GM19397 (cell line): ENCODE measurements at regions not wholly inside any gene's neighbourhood (a gene's known extent, or its start where the extent isn't known, plus 50 kb on each side); places are given as distances from the start of the nearest gene placed in this dataset.

ENCODE experiments used
- ATAC-seq: cut with Tn5 transposase; IDR thresholded peaks from one replicate; pipeline ENCODE4 v1.9.1; 2021; ENCODE audit warnings: mild to moderate bottlenecking, moderate library complexity; ENCODE audit not compliant: unreplicated experiment

DNA sequence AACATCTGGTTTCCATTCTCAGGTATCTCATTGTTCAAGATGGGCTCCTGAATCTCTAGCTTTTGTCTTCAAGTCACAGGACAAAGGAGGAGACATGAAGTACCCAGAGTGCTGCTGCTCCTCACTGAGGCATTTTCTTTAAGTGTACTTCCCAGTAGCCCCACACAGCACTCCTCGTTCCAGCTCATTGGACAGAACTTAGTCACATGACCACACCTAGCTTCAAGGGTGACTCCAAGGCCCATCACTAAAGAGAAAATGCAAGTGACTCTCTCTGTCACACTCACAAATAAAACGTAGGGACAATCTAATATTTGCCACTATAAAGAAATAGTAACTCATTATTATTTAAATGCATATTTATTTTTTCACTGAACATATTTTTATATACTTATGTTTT is 58.3 kb upstream of the NEUROD6 start:
- no peak for ATAC-seq

- ATAC-seq, result no peak
Measured at GRCh38 chr7:31407178-31407676, 66.7 kb upstream of the NEUROD6 start.

DNA sequence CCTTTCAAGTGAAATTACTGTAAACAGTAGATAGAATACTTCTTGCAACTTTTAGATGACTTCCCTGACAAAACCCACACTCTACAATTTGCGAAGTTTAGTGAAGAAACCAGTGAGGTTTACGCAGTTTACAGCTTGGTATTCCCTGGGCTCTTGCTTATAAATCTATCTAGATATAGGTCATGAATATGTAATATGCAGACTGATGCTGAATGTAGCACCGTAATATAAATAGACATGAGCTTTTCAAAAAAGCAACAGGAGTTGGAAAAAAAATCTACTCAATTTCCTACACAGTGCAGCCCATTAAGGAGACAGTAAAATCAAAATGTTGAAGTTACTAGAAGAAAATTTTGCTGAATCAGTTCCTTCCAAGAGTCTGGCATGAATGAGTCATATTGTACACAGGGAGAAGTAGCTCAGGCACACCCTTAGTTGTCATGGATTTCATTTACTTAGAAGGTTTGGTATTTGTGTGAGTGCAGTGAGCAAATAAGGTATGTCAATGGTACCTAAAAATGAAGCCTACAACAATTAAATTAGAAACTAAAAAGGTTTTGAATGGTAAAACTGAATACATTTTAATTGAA is 67.7 kb upstream of the NEUROD6 start:
- ATAC-seq, result no peak

GRCh38 chr7:31410265-31410664 is 69.7 kb upstream of the NEUROD6 start:
- ATAC-seq, result no peak

DNA sequence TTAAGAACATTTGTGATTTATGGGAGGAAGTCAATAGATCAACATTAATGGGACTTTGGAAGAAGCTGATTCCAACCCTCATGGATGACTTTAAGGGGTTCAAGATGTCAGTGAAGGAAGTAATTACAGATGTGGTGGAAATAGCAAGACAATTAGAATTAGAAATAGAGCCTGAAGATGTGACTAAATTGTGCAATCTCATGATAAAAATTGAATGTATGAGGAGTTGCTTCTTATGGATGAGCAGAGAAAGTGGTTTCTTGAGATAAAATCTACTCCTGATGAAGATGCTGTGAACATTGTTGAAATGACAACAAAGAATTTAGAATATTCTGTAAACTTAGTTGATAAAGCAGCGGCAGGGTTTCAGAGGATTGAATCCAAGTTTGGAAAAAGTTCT is 70.9 kb upstream of the NEUROD6 start:
- ATAC-seq, result no peak

DNA sequence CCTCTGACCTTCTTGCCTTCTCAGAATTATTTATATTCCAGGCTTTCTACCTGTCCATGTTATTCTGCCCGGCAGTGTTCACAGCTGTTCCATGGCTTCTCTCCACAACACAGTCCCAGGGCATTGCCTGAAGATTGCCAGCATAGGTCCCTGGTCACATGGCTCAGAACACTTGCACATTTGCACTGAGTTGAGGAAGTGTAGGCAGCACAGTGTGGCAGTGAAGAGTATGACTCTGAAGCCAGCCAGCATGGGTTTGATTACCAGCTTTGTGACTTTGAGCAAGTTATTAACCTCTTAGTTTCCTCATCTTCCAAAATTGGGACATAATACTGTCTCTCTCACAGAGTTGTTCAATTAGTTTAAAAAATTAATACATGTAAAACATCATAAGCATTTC is 73.2 kb upstream of the NEUROD6 start:
- no peak for ATAC-seq

- ATAC-seq, result no peak
Measured at GRCh38 chr7:31416381-31416870, 75.9 kb upstream of the NEUROD6 start.

DNA sequence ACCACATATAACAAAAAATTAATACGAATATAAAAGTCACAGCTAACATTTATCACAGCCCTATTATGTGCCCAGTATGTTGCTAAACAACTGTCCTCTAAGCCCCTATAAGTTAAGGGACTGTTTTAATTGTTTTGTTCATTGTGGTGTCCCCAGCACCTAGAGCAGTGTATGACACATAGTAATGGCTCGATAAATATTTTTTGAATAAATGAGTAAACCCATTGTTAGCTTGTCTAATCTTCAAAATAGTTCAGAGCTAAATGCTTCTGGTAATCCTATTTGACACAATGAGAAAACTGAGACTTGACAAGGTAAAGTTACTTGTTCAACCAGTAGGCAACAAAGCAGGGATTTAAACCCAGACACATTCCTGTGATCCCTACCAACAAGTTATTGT is 78.4 kb upstream of the NEUROD6 start:
- ATAC-seq, result no peak

DNA sequence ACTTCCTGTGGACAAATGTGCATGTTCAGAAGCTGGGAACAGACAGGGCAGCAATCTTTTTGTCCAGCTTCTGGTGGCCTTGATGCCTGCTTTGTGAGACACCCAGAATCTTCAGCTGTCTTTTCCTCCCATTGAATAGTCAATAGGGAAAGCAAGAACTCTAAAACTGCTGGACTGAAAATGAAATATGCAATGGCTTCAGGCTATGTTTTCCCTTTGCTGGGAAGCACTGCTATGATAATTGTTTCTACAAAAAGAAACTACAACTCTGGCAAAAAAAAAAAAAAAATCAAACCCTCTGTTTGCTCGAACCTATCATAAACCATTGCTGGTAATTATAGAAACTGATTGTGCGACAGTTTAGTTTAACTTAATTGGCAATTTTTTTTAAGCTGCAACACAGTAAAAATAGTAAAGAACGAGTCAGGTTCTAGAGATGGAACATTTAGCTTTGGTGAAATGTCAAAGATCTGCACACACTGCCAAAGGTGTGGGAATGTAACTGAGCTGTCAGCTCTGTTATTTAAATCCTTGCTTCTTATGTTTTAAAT is 79.1 kb upstream of the NEUROD6 start:
- no peak for ATAC-seq

DNA sequence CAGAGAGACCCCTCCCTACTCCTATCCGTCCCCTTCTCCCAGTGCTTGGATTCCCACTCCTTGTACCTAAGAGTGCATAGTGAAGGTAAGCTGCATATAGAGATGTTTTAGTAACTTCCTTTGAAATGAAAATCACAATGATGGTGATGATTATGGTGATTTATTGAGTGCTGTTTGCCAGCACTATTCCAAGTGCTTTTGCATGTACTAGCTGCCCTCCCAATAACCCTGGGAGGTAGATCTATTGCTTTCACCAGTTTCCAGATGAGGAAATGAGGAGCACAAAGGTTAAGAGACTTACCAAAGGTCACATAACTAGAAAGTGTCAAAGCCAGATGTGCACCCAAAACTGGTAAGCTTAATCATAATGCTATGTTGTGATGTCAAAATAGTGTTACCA is 80.4 kb upstream of the NEUROD6 start:
- no peak for ATAC-seq

- no peak for ATAC-seq
Measured at GRCh38 chr7:31421607-31422006, 81.1 kb upstream of the NEUROD6 start.

GRCh38 chr7:31423994-31424393 is 83.5 kb upstream of the NEUROD6 start:
- no peak for ATAC-seq

DNA sequence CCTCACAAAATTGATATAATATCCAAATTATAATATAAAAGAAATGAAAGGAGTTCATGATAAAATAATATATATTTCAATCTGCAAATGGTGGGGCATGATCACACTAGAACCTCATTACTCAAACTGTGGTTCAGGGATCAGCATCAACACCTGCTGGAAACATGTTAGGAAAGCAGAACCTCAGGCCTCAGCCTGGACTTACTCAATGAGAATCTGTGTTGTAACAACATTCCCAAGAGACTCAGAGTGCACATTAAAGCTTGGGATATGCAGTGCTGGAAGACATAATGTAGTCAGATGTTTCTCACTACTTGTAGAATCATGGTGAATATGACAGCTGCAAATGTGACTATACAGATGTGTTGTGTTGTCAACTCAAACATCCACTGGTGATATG is 81.7 kb upstream of the ITPRID1 start:
- ATAC-seq, result no peak

- ATAC-seq, result no peak
Measured at GRCh38 chr7:31432836-31433340, 81.0 kb upstream of the ITPRID1 start.

DNA sequence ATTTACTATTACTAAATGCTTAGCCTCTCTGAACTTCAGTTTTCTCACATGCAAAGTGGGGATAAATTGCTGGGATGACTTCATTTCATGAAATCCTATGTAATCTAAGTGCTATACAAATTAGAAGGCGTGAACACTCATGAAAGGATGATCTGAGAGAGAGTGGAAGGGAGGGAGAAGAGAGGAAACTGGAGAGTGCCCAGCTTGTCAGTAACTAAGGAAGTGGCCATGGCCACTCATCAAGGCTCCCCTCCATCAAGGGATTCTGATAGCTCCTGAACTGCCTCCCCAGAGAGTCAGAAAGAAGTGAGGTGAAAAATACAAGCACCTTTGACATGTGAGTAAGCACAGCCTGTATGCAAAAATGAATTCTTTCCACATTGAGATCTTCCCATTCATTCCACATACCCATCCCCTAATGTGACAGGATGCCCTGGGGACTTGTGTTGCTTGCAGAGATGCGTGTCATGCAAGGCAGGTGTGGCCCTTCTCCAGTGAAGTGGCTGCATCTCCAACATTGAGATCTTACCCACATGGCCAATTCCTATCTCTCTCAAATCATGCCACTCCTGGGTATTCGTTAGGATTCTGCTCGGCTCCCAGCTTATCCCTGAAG is 76.5 kb upstream of the ITPRID1 start:
- no peak for ATAC-seq

DNA sequence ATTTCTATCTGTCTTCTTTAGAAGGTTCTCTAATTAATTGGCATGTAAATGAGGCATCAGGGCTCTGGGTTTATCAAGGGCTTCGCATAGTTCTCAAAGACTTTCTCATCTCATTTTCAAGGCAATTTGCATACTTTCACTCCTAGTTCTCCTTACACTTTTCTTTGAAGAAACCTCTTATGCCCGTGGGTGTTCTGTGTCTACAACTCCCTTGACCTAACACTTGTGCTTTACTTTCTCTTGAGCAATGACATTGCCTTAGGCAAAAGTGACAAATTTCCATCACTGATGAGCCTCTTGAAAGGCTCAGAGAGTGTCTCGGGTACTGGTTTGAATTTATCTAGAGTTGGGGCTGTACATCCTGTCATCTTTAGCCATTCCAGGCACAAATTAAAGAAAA is 74.7 kb upstream of the ITPRID1 start:
- no peak for ATAC-seq

DNA sequence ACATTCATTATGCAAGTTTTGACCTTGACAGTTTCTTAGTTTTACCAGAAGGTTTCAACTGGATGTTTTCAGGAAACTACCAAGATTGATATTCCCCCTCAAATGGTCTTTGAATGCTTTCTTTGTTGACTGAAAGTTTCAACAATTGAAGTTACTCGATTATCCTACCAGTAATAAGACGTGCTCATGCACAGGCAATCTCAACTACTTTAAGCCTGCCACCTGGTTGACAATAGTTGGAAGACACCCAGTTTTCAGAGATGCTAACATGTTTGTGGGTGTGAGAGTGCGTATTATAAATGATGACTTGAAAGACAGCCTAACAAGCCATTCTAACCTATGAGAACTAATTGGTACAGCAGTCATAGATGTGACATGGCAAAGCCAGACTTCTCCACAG is 73.4 kb upstream of the ITPRID1 start:
- no peak for ATAC-seq

GRCh38 chr7:31442626-31443025 is 71.3 kb upstream of the ITPRID1 start:
- no peak for ATAC-seq

DNA sequence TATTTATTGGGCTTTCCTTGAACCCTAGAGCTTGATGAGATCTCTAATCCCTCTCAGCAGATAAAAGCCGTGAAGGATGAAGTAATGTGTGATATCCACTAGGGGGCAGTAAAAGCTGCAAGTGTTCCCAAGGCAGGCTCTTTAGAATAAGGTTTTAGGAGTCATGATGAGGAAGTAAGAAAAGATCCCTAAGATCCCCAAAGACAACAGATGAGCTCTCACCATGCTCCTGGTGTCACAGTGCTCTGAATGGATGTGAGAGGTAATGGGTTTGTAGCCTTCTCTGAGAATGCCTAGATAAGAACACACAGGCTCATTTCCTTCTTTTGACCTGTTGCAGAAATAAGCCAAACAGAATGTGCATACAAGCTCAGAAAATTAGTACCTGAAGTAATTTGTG is 70.4 kb upstream of the ITPRID1 start:
- peak; percentile 63 for ATAC-seq

GRCh38 chr7:31444196-31444595 is 69.7 kb upstream of the ITPRID1 start:
- ATAC-seq, result no peak

- ATAC-seq, result no peak
Measured at GRCh38 chr7:31445686-31446355, 68.1 kb upstream of the ITPRID1 start.

GRCh38 chr7:31448649-31449048 is 65.2 kb upstream of the ITPRID1 start:
- ATAC-seq, result no peak
